ENCODE measurements at regions not wholly inside any gene's neighbourhood (a gene's known extent, or its start where the extent isn't known, plus 50 kb on each side); places are given as distances from the start of the nearest gene placed in this dataset.

DNA sequence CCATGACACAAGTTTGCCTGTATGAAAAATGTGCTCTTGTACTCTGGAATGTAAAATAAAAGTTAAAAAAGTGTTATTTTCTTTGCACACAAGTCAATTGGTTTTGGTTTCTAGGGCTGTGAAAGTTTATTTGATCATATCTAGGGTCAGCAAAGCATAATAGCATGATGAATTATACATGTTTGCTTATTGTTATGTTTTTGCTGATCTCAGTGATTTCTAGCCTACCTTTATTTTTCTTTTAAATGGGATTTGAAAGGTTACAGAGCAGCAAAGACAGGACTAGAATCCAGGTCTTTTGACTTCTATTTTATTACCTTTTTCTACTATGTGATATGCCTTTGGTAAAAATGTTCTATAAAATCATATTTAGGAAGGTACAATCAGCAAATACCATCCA lies 481.0 kb downstream of the PRR32 start:
- TF ChIP-seq, protein P1, sequence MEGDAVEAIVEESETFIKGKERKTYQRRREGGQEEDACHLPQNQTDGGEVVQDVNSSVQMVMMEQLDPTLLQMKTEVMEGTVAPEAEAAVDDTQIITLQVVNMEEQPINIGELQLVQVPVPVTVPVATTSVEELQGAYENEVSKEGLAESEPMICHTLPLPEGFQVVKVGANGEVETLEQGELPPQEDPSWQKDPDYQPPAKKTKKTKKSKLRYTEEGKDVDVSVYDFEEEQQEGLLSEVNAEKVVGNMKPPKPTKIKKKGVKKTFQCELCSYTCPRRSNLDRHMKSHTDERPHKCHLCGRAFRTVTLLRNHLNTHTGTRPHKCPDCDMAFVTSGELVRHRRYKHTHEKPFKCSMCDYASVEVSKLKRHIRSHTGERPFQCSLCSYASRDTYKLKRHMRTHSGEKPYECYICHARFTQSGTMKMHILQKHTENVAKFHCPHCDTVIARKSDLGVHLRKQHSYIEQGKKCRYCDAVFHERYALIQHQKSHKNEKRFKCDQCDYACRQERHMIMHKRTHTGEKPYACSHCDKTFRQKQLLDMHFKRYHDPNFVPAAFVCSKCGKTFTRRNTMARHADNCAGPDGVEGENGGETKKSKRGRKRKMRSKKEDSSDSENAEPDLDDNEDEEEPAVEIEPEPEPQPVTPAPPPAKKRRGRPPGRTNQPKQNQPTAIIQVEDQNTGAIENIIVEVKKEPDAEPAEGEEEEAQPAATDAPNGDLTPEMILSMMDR (IDR thresholded peaks at IDR 0.05; ENCODE audit: insufficient read depth, low read depth, low read length, missing control alignments), result no peak
- no peak for DNase-seq (ENCODE audit: low read depth)
- H3K4me3 ChIP-seq (ENCODE audit: low read length), result no peak overlapping the region

DNA sequence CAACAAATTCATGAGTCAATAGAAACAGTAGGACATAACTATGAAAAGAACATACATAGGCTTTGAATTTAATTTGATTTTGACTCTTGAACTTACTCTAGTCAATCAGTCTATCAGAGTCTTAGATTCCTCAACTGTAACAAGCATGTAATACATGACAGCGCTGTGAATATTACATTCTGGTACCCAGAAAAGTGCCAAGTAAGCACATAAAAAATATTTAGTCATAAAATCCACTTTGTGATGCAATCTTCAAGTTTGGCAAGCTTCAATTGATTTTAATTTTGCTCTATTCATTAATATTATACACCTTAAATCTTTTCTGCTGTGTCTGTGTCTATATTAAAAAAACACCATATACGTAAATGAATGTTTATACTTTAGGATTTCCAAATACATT lies 483.3 kb downstream of the PRR32 start:
- H3K4me3 ChIP-seq (ENCODE audit: low read length), result no peak overlapping the region
- TF ChIP-seq, protein P1 (IDR thresholded peaks at IDR 0.05; ENCODE audit: insufficient read depth, low read depth, low read length, missing control alignments), result no peak
- DNase-seq (ENCODE audit: low read depth), result no peak

DNA sequence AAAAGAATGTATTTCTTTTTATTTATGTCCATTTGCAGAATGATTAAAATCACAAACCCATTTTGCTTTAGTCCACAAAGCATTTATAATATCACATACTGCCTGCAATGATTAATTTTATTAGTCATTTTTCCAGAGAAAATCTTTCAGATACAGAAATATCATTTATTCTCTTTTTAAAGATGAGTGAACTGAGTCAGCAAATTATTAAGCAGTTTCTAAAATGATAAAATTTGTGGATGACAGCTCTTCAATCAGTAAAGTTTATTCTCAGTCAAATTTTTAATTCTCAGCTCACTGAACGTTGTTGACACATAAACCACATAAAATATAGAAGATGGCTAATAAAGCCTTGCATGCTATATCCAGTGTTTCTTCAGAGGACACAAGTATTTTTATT lies 485.5 kb downstream of the PRR32 start:
- DNase-seq (ENCODE audit: low read depth), result no peak
- TF ChIP-seq, protein P1 (IDR thresholded peaks at IDR 0.05; ENCODE audit: insufficient read depth, low read depth, low read length, missing control alignments), result no peak

DNA sequence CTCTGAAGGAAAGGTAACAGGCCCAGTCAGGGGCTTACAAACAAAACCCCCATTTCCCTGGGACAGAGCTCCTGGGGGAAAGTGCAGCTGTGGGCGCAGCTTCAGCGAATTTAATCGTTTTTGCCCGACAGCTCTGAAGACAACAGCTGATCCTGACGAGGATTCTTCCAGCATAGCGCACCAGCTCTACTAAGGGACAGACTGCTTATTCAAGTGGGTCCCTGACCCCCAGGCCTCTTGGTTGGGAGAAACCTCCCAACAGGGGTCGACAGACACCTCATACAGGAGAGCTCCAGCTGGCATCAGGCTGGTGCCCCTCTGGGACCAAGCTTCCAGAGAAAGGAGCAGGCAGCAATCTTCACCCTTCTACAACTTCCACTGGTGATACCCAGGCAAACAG lies 486.7 kb downstream of the PRR32 start:
- no peak overlapping the region for H3K4me3 ChIP-seq (ENCODE audit: low read length)
- TF ChIP-seq, protein P1 (IDR thresholded peaks at IDR 0.05; ENCODE audit: insufficient read depth, low read depth, low read length, missing control alignments), result no peak
- no peak for DNase-seq (ENCODE audit: low read depth)

More for the DNA sequence above, 485.5 kb downstream of the PRR32 start:
- H3K4me3 ChIP-seq (ENCODE audit: low read length), result no peak overlapping the region

DNA sequence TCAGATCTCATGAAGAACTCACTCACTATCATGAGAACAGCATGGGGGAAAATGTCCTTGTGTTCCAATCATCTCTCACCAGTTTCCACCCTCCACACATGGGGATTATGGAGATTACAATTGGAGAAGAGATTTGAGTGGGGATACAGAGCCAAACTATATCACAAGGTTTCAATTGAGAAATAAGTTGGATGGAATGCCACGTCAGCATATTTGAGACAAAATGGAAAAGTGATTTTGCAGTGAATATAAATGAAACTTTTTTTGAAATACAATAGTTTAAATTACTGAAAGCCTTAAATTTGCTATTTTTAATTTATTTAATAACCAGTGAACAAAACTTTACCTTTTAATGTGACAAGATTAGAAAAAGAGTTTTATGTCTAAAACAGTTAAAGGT lies 494.1 kb downstream of the PRR32 start:
- TF ChIP-seq, protein P1 (IDR thresholded peaks at IDR 0.05; ENCODE audit: insufficient read depth, low read depth, low read length, missing control alignments), result no peak
- no peak overlapping the region for H3K4me3 ChIP-seq (ENCODE audit: low read length)
- no peak for DNase-seq (ENCODE audit: low read depth)

DNA sequence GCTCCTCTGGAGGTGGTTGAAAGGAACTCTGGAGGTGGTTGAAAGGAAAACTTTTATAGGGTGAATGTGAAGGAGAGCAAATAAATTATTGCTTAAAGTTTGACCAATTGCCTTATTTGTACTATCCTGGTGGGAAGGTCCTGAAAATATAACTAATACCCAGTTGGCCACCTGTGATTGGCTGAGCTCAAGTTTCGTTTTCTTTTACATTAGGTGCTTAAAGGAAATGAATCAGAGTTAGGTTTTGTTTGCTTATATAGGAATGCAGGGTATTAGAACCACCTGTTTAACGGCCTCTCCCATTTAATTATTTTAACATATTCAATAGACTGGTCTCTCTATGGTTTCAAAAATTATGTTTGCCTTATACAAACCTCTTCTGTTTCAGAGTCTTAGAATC lies 497.6 kb downstream of the PRR32 start:
- TF ChIP-seq, protein P1 (IDR thresholded peaks at IDR 0.05; ENCODE audit: insufficient read depth, low read depth, low read length, missing control alignments), result no peak
- no peak for DNase-seq (ENCODE audit: low read depth)
- H3K4me3 ChIP-seq (ENCODE audit: low read length), result no peak overlapping the region

DNA sequence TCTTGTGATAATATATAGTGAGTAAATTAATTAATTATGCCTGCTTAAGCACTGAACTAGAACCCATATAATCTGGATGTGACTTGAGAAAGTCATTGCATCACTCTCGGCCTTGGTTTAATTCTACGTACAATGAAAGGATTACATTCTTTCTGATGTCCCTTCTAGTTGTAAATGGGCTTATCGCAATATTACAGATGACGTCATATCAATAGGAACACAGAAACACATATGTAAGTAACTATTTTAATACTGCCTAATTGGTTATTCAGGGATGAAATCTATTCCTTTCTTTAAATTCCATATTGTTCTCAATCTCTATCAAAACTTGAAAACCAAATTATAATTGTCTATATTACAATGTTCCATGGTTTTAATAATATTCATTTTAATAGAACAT lies 504.6 kb downstream of the PRR32 start:
- no peak for DNase-seq (ENCODE audit: low read depth)
- H3K4me3 ChIP-seq (ENCODE audit: low read length), result no peak overlapping the region
- TF ChIP-seq, protein P1 (IDR thresholded peaks at IDR 0.05; ENCODE audit: insufficient read depth, low read depth, low read length, missing control alignments), result no peak

Measured in epithelial cell of esophagus (primary cell).